ENCODE measurements at regions not wholly inside any gene's neighbourhood (a gene's known extent, or its start where the extent isn't known, plus 50 kb on each side); places are given as distances from the start of the nearest gene placed in this dataset.

DNA sequence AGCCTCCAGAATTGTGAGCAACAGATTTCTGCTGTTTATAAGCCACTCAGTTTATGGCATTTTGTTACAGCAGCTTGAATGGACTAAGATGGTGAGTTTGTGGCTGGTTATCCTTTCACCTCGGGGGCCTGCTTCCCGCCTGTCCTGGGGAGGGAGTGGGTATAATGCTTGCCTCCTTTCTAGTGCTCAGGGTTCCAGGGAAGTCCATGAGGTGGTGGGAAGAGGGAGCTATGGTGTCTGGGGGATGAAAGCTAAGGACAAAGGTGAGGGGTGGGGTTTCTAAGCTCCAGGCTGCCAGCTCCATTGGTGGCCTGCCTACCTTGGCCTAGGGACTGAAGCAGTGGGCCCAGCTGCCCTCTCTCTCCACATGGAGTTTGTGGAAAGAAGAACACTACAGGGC is 50.2 kb upstream of the SDK2 start:
- CTCF ChIA-PET: no interaction called here
- TF ChIP-seq, protein P1, sequence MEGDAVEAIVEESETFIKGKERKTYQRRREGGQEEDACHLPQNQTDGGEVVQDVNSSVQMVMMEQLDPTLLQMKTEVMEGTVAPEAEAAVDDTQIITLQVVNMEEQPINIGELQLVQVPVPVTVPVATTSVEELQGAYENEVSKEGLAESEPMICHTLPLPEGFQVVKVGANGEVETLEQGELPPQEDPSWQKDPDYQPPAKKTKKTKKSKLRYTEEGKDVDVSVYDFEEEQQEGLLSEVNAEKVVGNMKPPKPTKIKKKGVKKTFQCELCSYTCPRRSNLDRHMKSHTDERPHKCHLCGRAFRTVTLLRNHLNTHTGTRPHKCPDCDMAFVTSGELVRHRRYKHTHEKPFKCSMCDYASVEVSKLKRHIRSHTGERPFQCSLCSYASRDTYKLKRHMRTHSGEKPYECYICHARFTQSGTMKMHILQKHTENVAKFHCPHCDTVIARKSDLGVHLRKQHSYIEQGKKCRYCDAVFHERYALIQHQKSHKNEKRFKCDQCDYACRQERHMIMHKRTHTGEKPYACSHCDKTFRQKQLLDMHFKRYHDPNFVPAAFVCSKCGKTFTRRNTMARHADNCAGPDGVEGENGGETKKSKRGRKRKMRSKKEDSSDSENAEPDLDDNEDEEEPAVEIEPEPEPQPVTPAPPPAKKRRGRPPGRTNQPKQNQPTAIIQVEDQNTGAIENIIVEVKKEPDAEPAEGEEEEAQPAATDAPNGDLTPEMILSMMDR (IDR thresholded peaks at IDR 0.05; ENCODE audit: insufficient read depth, low read depth, low read length): no peak
- H3K27me3 ChIP-seq (ENCODE audit: control insufficient read depth, insufficient read depth, low read length): no peaks in the 10 kb centered on the region
- H3K4me3 ChIP-seq (ENCODE audit: low read depth, low read length): no peak overlapping the region
- no peak for DNase-seq (ENCODE audit: low read depth)
- no peaks in the 10 kb centered on the region for H3K36me3 ChIP-seq (ENCODE audit: control insufficient read depth, insufficient read depth, low read length)
- POLR2A ChIA-PET: no interaction called here

DNA sequence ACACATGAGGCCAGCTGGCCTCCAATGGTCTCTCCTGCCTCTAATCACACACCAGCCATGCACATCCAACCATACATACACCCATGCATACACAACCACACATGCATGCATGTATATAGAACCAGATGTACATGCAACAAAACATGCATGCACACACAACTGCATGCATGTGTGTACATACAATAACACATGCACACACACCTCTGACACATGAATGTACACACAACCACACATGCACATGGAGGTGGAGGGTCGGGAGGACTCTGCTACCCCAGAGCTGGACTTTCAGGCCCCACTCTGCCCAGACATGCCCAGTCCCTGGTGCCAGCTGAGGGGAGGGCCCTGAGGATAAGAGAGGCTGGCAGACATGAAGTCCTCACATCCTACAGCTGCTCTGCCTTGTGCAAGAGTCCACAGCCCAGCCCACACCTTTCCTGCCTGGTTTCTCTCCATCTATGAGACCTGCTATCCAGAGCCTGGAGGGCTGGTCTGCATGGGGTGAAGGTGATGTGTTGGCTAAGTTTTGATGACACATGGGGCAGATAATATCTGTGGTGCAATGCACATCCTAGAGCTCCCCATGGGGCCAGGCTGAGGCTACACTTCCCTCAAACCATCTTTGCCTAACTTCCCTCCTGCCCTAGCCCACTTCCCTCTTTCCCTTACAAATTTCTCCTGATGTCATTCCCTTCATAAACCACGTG is 50.9 kb upstream of the SDK2 start:
- H3K27me3 ChIP-seq (ENCODE audit: control insufficient read depth, insufficient read depth, low read length): no peaks in the 10 kb centered on the region
- TF ChIP-seq, protein P1 (IDR thresholded peaks at IDR 0.05; ENCODE audit: insufficient read depth, low read depth, low read length): no peak
- CTCF ChIA-PET: no interaction called here
- H3K4me3 ChIP-seq (ENCODE audit: low read depth, low read length): no peak overlapping the region
- POLR2A ChIA-PET: no interaction called here
- no peaks in the 10 kb centered on the region for H3K36me3 ChIP-seq (ENCODE audit: control insufficient read depth, insufficient read depth, low read length)
- no peak for DNase-seq (ENCODE audit: low read depth)

DNA sequence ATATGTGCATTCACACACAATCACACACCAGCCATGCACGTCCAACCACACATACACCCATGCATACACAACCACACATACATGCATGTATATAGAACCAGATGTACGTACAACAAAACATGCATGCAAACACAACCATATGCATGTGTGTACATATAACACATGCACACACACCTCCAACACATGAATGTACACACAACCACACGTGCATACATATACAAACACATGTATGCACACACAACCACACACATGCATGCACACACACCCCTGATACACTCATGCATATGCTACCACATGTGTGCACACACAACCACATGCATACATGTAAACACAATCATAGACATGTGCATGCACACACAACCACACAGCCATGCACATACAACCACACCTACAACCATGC is 52.0 kb upstream of the SDK2 start:
- CTCF ChIA-PET: no interaction called here
- H3K36me3 ChIP-seq (ENCODE audit: control insufficient read depth, insufficient read depth, low read length): no peaks in the 10 kb centered on the region
- POLR2A ChIA-PET: no interaction called here
- no peaks in the 10 kb centered on the region for H3K27me3 ChIP-seq (ENCODE audit: control insufficient read depth, insufficient read depth, low read length)
- TF ChIP-seq, protein P1 (IDR thresholded peaks at IDR 0.05; ENCODE audit: insufficient read depth, low read depth, low read length): no peak
- DNase-seq (ENCODE audit: low read depth): no peak
- no peak overlapping the region for H3K4me3 ChIP-seq (ENCODE audit: low read depth, low read length)

DNA sequence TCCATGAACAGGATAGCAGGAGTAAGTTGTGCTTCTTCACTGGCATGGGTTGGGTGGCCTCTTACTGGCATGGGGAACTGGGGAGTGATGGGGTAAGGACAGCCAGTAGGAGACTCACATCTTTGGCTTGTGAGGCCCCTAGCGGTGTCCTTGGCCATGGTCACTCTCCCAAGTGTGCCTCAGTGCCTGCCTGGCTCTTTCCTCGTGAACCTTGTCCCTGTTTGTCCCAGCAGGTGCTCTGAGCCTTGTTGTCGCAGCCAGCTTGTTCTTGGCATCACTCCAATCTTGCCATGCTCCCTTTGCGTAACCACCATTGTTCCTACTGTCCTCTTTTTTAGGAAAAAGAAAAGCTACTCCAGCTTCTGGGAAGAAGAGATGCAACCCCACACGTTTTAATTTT is 53.6 kb upstream of the SDK2 start:
- no peaks in the 10 kb centered on the region for H3K36me3 ChIP-seq (ENCODE audit: control insufficient read depth, insufficient read depth, low read length)
- POLR2A ChIA-PET: no interaction called here

DNA sequence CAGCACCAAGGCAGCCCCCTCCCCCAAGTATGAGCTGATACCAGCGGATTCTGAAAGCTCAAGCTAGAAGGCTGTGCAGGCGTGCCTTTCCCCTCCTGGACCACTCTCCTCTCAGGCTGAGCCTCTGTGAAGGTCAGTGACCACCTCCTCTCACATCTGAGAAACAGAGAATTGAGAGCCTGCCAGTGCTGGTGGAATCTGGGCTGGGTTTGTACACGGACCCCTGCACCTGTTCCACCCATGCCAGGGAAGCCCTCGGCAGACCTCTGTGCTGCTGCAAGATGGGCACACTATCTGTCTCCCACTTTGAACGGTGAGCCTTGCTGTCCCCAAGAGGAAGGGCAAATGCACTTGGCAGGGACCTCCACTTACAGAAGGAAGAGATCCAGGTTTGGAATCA is 54.7 kb upstream of the SDK2 start:
- DNase-seq (ENCODE audit: low read depth): no peak
- Histone ChIP-seq H3K4me3 (ENCODE audit: low read depth, low read length) (no peak overlapping the region), H3K36me3 (ENCODE audit: control insufficient read depth, insufficient read depth, low read length) (no peaks in the 10 kb centered on the region), H3K27me3 (ENCODE audit: control insufficient read depth, insufficient read depth, low read length) (no peaks in the 10 kb centered on the region)
- TF ChIP-seq, protein P1 (IDR thresholded peaks at IDR 0.05; ENCODE audit: insufficient read depth, low read depth, low read length): no peak
- ChIA-PET POLR2A (no interaction called here), CTCF (no interaction called here)

More for the DNA sequence above, 53.6 kb upstream of the SDK2 start:
- CTCF ChIA-PET: no interaction called here
- TF ChIP-seq, protein P1 (IDR thresholded peaks at IDR 0.05; ENCODE audit: insufficient read depth, low read depth, low read length): no peak
- Histone ChIP-seq H3K27me3 (ENCODE audit: control insufficient read depth, insufficient read depth, low read length) (no peaks in the 10 kb centered on the region), H3K4me3 (ENCODE audit: low read depth, low read length) (no peak overlapping the region)
- DNase-seq (ENCODE audit: low read depth): no peak
